GM18868 (cell line): ENCODE measurements at regions not wholly inside any gene's neighbourhood (a gene's known extent, or its start where the extent isn't known, plus 50 kb on each side); places are given as distances from the start of the nearest gene placed in this dataset.
A peak's percentile ranks its signal among the peaks of the same experiment; 100 is the strongest.
"Not testable (repeated sequence)": the region's sequence is repeated elsewhere in the genome, so short reads cannot be mapped to it uniquely, and the experiment has no call there.

ENCODE experiments used
- ATAC-seq: cut with Tn5 transposase; IDR thresholded peaks from one replicate; pipeline ENCODE4 v1.9.1; 2021; ENCODE audit warnings: mild to moderate bottlenecking, moderate library complexity; ENCODE audit not compliant: unreplicated experiment

DNA sequence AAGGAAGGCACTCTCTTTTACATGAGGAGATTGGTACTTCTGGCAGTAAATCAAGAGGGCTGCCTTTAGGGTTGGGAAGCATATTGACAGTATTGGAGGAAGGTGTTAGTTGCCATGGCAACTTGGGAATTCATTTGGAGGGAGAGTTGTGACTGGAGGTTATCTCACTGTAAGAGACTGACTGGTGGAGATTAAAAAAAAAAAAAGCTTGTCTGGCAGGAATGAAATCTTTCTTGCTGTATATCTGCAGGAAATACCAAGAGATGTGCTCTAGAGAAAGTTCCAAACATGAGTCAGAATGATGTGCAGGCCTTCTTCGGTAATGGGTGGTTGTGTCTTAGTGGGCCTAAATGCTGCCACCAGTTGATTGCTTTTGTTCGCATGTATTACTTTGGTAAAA is 59.8 kb upstream of the FAM72C start:
- ATAC-seq, result not testable (repeated sequence)

DNA sequence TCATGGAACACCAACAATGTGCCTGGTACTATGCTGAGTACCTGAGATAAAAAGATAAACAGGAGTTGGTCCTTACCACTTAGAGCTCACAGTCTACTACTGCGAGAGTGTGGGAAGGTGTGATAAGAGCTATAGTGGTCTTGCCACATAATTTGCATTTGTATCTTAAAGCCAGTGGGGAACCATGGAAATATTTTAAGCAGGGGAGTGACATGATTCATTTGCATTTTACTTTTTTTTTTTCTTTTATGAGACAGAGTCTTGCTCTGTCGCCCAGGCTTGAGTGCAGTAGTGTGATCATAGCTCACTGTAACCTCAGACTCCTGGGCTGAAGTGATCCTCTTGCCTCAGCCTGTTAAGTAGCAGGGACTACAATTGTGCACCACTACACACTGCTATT is 54.2 kb upstream of the FAM72C start:
- ATAC-seq, result peak; percentile 93

DNA sequence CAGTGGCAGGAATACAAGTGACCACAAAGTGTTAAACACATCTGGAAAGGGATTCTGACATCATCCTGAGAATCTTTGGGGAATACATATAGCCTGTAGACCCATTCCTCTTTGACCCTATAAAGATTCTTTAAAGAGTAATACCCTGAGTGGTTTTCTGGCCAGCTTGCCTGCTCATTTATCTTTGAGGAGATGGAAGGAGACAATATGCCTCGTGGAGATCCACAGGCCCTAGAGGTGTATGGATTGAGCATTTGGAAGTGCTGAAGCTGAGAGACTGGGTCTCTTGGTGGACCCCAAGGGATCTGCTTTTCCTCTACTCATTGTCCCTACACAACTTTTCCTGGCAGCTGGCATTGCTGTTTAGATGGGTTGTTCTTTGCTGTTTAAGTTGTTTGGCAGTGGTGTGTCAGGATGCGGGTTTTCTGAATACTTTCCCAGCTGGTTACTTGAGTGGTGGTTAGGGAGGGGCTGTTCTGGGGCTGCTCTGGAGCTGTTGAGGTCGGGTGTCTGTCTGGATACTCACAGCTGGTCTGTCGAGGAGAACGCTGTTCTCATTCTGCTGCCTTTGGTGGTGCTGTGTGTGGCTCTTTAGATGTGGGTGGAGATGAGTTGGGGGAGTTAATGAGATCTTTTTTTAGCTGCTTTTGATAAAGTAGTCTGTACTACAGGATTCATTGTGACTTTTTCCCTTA is 50.1 kb upstream of the FAM72C start:
- ATAC-seq, result not testable (repeated sequence)
